NOMO-1 (cell line): ENCODE measurements at regions not wholly inside any gene's neighbourhood (a gene's known extent, or its start where the extent isn't known, plus 50 kb on each side); places are given as distances from the start of the nearest gene placed in this dataset.

Experiments
- DNase-seq, 2 experiments: peaks; one replicate each; lab custom pipeline; 2025; ENCODE audit not compliant: unreplicated experiment in 2 of 2; lab: John Stamatoyannopoulos, UW

DNA sequence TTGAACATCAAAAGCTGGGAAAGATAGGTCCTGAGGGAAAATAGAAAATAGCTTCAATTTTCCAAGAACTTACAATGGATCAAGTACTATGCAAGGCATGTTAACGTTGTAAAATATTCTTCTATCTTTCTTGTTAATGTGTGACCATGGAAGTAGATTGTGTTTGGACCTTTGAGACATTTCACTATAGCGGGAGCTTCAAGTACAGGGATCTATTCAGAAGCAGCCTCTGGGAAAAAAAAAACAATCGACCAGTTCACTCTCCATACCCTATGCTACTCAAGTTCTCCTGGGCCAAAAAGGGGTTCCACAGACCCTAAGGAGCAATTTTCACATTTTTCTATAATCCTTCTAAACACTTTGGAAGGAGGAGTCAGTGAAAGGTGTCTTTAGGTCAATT, 54.1 kb upstream of the ATP10B start:
- no peak for DNase-seq

DNA sequence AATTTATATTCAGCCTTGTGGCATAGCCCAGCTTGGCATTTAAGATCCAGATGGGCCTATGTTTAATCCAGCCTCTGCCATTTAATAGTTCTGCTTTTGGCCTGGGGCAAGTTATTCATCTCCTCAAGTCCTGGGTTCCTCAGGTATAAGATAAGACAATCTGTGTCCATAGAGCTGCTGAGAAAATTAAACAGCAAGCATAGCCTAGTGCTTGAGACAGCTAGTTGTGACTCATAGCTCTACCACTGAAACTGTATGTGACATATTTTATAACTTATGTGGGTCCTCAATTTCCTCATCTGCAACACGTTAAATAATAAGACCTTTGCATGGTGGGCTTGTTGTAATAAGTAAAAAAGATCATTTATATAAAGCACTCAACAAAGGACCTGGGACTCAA, 53.3 kb upstream of the ATP10B start:
- no peak for DNase-seq

DNA sequence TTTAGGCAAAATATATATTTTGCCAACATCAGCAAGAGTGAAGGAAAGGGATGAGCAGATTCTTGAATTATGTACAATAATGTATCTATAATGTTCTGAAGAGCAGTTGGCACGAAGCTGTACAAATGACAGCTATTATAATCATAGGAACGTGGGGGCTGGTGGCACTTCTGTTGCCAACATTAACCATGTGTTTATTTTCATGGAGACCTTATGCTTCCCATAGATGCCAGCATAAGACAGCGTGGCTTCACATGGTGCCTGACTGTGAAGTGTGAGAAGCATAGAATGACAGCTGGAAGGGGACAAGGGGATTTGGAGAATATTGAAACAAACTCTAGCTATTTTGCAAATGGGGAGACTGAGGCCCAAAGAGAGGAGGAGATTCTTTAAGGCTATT, 52.6 kb upstream of the ATP10B start:
- DNase-seq = no peak

DNA sequence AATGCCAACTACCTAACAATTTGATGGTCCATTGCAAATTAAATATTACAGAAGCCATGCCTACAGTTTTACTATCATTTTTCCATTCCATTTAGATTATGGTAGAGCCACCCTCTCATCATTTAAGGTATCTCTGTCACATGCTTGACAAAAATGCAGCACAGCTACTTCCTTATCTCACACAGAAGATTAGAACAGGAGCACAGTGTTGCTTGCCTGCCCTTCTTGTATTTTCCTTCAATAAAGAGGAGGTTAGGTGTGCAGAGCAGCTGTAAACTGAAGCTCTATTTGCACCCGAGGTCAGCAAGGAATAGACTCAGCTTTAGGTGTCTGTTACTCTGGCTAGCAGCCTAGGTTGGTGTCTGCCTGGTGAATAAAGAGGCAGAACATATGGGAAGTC, 51.5 kb upstream of the ATP10B start:
- no peak for DNase-seq

DNA sequence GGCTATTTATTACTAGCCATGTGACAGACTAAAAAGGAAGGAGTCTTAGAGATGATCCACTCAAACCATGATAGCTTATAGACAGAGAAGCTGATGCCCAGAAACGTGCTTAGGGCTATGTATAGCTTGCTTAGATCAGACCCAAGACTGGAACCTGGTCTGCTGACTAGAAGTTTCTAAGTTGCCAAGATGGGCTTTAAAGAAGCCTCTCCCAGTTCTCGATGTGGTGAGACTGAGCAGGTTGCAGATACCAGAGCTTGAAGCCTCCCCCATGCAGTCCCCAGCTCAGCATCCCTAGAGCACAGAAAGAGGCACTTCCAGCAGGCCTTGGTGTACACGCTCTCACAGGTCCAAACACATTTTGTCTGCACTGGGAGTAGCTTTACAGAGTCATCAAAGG, 51.1 kb upstream of the ATP10B start:
- DNase-seq = no peak
